ENCODE measurements at regions not wholly inside any gene's neighbourhood (a gene's known extent, or its start where the extent isn't known, plus 50 kb on each side); places are given as distances from the start of the nearest gene placed in this dataset.

DNA sequence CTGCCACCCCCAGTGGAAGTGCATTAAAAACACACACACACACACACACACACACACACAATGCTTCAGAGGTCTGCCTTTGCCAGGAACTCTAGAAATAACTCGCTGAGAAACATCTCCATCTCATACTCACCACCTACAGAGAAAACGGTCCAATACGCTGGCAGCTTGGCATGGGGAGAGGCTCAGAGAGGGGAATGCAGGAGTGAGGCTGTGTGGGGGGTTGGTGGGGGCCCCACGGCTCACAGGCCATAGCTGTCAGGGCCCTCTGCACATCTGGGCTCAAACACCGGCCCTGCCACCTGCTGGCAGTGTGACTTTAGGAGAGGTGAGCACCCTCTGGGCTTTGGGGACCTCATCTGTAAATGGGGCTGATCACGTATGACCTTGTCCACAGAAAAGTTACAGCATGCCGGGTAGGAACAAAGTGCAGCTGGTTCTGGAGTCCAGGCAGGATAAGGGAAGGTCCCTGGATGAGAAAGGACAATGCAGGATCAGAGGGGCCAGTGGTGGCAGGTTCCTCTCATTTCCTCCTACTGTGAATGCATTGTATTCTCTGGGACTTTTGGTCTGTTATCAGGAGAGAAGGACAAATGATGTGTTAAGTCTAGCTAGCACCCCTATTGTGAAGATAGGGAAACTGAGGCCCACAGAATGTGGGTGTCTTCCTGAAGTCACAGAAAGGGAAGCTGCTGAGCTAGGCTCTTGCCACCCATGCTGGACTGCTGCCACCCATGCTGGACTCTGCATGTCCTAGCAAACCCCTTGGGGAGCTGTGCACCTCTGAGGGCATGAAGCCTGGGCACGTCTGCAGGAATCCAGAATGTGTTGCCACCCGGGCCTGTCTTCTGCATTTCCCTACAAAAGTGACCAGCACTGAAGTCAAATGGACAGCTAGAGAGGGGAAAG is 404.6 kb downstream of the RPS24 start:
- no peaks in the 10 kb centered on the region for H3K27me3 ChIP-seq
- no peak overlapping the region for H3K4me3 ChIP-seq
- no peak for ATAC-seq
- intact Hi-C loops (cut with DNase I): no loop called here
- H3K27ac ChIP-seq: no peak overlapping the region
- TF ChIP-seq, protein P1, sequence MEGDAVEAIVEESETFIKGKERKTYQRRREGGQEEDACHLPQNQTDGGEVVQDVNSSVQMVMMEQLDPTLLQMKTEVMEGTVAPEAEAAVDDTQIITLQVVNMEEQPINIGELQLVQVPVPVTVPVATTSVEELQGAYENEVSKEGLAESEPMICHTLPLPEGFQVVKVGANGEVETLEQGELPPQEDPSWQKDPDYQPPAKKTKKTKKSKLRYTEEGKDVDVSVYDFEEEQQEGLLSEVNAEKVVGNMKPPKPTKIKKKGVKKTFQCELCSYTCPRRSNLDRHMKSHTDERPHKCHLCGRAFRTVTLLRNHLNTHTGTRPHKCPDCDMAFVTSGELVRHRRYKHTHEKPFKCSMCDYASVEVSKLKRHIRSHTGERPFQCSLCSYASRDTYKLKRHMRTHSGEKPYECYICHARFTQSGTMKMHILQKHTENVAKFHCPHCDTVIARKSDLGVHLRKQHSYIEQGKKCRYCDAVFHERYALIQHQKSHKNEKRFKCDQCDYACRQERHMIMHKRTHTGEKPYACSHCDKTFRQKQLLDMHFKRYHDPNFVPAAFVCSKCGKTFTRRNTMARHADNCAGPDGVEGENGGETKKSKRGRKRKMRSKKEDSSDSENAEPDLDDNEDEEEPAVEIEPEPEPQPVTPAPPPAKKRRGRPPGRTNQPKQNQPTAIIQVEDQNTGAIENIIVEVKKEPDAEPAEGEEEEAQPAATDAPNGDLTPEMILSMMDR (IDR thresholded peaks at IDR 0.05): no peak
- no peaks in the 10 kb centered on the region for H3K36me3 ChIP-seq
- no peak for DNase-seq
- no peaks in the 10 kb centered on the region for H3K9me3 ChIP-seq
- H3K4me1 ChIP-seq: no peaks in the 10 kb centered on the region

DNA sequence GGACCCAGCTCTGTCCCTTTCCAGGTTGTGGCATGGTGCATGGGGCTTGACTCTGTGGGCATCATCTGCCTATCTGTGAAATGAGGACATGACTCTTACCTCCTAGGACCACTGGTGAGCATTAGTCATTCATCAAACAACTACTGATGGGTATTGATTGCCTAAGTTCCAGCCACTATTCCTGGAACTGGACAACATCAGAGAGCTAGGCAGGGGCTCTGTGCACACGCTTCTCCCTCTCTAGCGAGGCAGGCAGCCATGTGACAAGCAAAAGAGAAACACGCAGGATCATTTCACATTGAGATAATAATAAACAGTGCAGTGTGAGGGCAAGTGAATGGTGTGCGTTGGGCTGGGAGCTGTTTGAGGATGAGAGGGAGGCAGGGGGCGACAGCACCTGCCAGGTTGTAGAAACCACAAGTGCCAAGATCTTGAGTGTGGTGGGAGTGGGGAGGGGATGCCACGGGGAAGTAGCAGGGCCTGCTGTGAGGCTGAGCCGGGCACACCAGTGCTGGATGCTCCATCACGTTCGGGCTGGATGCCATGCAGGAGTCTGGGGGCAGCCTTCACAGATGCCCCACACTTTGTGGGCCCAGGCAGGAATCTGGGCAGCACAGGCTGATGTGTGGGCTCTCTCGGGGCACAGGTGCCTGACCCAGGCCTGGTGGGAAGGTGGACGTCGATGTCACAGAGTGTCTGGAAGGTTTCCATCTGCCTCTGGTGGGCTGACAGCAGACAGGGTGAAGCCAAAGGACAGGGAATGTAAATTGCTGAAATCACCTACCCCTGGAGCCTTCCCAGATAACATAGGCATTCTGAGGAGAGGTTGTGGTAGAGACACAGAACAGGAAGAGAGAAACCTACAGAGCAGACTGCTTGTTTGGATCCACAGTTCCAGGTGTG is 405.5 kb downstream of the RPS24 start:
- Histone ChIP-seq H3K27ac (no peak overlapping the region), H3K4me1 (no peaks in the 10 kb centered on the region), H3K36me3 (no peaks in the 10 kb centered on the region), H3K4me3 (no peak overlapping the region), H3K9me3 (no peaks in the 10 kb centered on the region), H3K27me3 (no peaks in the 10 kb centered on the region)
- intact Hi-C loops (cut with DNase I): no loop called here
- TF ChIP-seq, protein P1 (IDR thresholded peaks at IDR 0.05): no peak
- ATAC-seq: no peak
- no peak for DNase-seq

- intact Hi-C loops (cut with DNase I): no loop called here
- ATAC-seq (no peak), DNase-seq (no peak)
- Histone ChIP-seq H3K27me3 (no peaks in the 10 kb centered on the region), H3K36me3 (no peaks in the 10 kb centered on the region), H3K9me3 (no peaks in the 10 kb centered on the region), H3K4me3 (no peak overlapping the region), H3K4me1 (no peaks in the 10 kb centered on the region), H3K27ac (no peak overlapping the region)
- TF ChIP-seq, protein P1 (IDR thresholded peaks at IDR 0.05): no peak
Measured at GRCh38 chr10:78441010-78441409, 407.3 kb downstream of the RPS24 start.

DNA sequence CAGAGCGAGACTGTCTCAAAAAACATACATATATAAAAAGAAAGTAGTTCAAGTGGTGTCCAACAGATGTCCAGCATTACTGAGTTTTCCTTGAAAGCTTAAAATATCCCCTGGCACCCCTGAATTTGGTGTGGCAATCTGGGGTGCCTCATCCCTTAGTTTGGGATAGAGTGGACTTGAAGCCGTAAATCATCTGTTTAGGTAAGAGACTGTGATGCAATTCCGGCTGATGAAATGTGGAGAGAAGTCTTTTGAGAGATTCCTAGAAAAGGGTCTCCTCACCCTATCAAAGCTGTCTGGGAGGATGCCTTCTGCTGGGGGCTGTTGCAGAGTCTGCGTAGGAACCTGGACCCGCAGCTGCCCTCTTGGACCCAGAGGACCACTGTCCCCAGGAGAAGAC is 408.0 kb downstream of the RPS24 start:
- Histone ChIP-seq H3K4me3 (no peak overlapping the region), H3K4me1 (no peaks in the 10 kb centered on the region), H3K36me3 (no peaks in the 10 kb centered on the region), H3K27me3 (no peaks in the 10 kb centered on the region), H3K27ac (no peak overlapping the region), H3K9me3 (no peaks in the 10 kb centered on the region)
- DNase-seq (no peak), ATAC-seq (no peak)
- TF ChIP-seq, protein P1 (IDR thresholded peaks at IDR 0.05): no peak
- intact Hi-C loops (cut with DNase I): no loop called here

Measured in left lung (tissue), 4 donors.